Stomach (tissue), 8 donors: ENCODE measurements at regions not wholly inside any gene's neighbourhood (a gene's known extent, or its start where the extent isn't known, plus 50 kb on each side); places are given as distances from the start of the nearest gene placed in this dataset.

Experiments
- DNase-seq, 2 donors: peaks; one replicate each; pipeline versions ENCODE4 v3.0.0 to v3.0.0-alpha.2; 2013 to 2019
- H3K27ac ChIP-seq, 5 donors: fragments of 200-600 bp in 4 of 5; sonication (generic) in 4 of 5; one replicate each; pipeline ENCODE4 v1.5.1; 2013 to 2019; ENCODE audit warnings: mild to moderate bottlenecking in 1 of 5, moderate library complexity in 1 of 5
- H3K27me3 ChIP-seq, 3 donors: fragments of 200-600 bp; sonication (generic); one replicate each; pipeline ENCODE4 v1.5.1; 2017 to 2019; ENCODE audit warnings: mixed run types in 1 of 3
- H3K36me3 ChIP-seq, 4 donors: fragments of 200-600 bp; sonication (generic); 1 replicate in 3 of 4; 2 replicates in 1 of 4; pipeline ENCODE4 v1.5.1; 2016 to 2019
- H3K4me1 ChIP-seq, 4 donors: fragments of 200-600 bp; sonication (generic); one replicate each; pipeline ENCODE4 v1.5.1; 2016 to 2019
- H3K4me3 ChIP-seq, 4 donors: fragments of 200-600 bp; sonication (generic) in 3 of 4; one replicate each; pipeline ENCODE4 v1.5.1; 2016 to 2019; ENCODE audit warnings: mild to moderate bottlenecking in 1 of 4
- H3K9me3 ChIP-seq, 4 donors: fragments of 200-600 bp; sonication (generic); one replicate each; pipeline ENCODE4 v1.5.1; 2016 to 2019
- CTCF ChIP-seq, 7 experiments: fragments of 450-650 bp in 4 of 7; fragments of 200-600 bp in 3 of 7; sonication (generic) in 3 of 7; IDR thresholded peaks; one replicate each; pipeline ENCODE4 v1.5.1; 2016 to 2019; ENCODE audit warnings: antibody characterized with exemption in 7 of 7, control low read depth in 2 of 7, mild to moderate bottlenecking in 1 of 7
- EP300 ChIP-seq: sonication (generic); formaldehyde crosslinking; IDR thresholded peaks from one replicate; pipeline ENCODE4 v1.6.1; 2017; ENCODE audit warnings: antibody characterized with exemption
- POLR2A ChIP-seq, 4 donors: fragments of 450-650 bp; IDR thresholded peaks; one replicate each; pipeline ENCODE4 v1.6.1; 2016; ENCODE audit warnings: antibody characterized with exemption in 4 of 4, control low read depth in 2 of 4, mild to moderate bottlenecking in 1 of 4, moderate library complexity in 1 of 4
- POLR2AphosphoS5 ChIP-seq, 3 donors: sonication (generic); formaldehyde crosslinking; IDR thresholded peaks; one replicate each; pipeline ENCODE4 v1.6.1; 2016; ENCODE audit warnings: antibody characterized with exemption in 3 of 3
- WGBS, 5 donors: extraction: QIAGEN DNeasy Blood & Tissue Kit in 3 of 5; methylation state at CpG; one replicate each; pipeline versions ENCODE4 v1.1.5 to v1.1.7; 2013 to 2018; 5-methylcytosine and 5-hydroxymethylcytosine counted together
- intact Hi-C: fragments of 100-400 bp; cut with DNase I; formaldehyde crosslinking; loops from one replicate; pipeline ENCODE4 v1.15.1; 2023; ENCODE audit warnings: low total_unique reads
- donor health status: healthy with polysubstance abuse.
- donor health status: Bipolar disorder and iron deficiency.
- donor health status: healthy.

GRCh38 chr1:238419209-238419608 is 528.5 kb upstream of the ZP4 start:
- H3K27me3 ChIP-seq = no peaks in the 10 kb centered on the region
- 56 to 80% (median 60%) methylated on average over 3 of the region's 3 CpGs for WGBS, 5 donors
- TF ChIP-seq EP300 (no peak), POLR2AphosphoS5 (IDR thresholded peaks at IDR 0.05) (no peak), CTCF (IDR thresholded peaks at IDR 0.05) (no peak), POLR2A (IDR thresholded peaks at IDR 0.05) (no peak)
- no peaks in the 10 kb centered on the region for H3K36me3 ChIP-seq
- no peak overlapping the region for H3K27ac ChIP-seq
- H3K4me3 ChIP-seq = no peak overlapping the region
- H3K4me1 ChIP-seq = no peaks in the 10 kb centered on the region
- no peaks in the 10 kb centered on the region for H3K9me3 ChIP-seq
- no peak for DNase-seq
- intact Hi-C loops = no loop called here

DNA sequence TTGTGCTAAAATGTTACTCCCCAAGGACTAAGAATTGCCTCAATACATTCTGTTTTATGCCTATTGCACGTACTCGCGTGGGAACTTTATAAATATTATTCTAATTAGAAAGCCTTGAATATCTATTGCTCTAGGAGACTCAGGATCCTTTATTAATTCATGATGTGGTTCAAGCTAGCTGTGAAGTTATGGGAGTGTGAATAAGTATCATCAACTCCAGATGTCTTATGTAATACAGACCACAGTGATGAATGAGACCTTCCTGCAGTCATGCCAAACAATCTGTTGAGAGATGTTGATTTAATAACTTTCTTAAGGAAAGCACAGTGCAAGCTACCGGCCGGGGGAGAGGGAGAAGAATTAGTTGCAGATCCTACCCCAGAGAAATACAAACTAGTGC is 519.2 kb upstream of the ZP4 start:
- no peak overlapping the region for H3K4me3 ChIP-seq
- H3K27ac ChIP-seq = no peak overlapping the region
- no peaks in the 10 kb centered on the region for H3K27me3 ChIP-seq
- peak in 1 of 2 donors; percentile 53 for DNase-seq
- no peaks in the 10 kb centered on the region for H3K9me3 ChIP-seq
- no peaks in the 10 kb centered on the region for H3K36me3 ChIP-seq
- 57 to 76% (median 65%) methylated on average over 5 of the region's 5 CpGs for WGBS, 5 donors
- intact Hi-C loops = no loop called here
- H3K4me1 ChIP-seq = no peaks in the 10 kb centered on the region
- TF ChIP-seq EP300 (no peak), POLR2A (IDR thresholded peaks at IDR 0.05) (no peak)

DNA sequence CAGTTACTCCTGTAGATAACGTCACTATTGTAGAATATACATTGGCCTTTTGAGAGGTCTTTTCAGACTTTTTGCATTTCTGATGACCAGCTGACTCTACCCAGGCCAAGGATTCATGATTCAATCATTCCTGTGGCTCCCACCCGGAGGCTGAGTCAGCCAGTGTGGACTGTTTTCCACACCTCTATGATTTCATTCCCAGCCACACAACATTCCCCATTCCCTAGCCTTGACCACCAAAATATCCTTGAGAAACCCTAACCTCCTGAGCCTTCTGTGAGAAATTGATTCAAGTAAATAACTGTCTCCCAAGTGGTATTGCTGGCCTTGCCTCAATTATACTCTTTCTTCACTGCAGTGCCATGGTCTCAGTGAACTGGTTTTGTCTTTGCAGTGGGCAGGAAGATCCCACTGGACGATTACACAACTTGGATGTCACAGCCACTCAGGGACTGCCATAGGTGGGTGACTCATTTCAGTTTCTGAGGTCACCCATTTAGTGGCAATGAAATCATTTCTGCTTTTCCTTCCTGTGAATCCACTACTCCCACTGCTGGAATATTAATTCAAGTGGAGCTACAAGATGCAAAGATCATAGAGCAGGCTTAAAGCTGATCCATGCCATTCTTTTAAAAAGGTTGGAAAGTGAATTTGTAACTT is 518.6 kb upstream of the ZP4 start:
- Histone ChIP-seq H3K36me3 (no peaks in the 10 kb centered on the region), H3K27me3 (no peaks in the 10 kb centered on the region), H3K4me1 (no peaks in the 10 kb centered on the region), H3K27ac (no peak overlapping the region), H3K9me3 (no peaks in the 10 kb centered on the region), H3K4me3 (no peak overlapping the region)
- TF ChIP-seq POLR2A (IDR thresholded peaks at IDR 0.05) = no peak
- TF ChIP-seq EP300 = no peak
- TF ChIP-seq POLR2AphosphoS5 (IDR thresholded peaks at IDR 0.05) = no peak
- TF ChIP-seq CTCF (IDR thresholded peaks at IDR 0.05) = no peak
- no peak for DNase-seq
- 58 to 68% (median 63%) methylated on average over 3 of the region's 3 CpGs for WGBS, 5 donors
- intact Hi-C loops = no loop called here

DNA sequence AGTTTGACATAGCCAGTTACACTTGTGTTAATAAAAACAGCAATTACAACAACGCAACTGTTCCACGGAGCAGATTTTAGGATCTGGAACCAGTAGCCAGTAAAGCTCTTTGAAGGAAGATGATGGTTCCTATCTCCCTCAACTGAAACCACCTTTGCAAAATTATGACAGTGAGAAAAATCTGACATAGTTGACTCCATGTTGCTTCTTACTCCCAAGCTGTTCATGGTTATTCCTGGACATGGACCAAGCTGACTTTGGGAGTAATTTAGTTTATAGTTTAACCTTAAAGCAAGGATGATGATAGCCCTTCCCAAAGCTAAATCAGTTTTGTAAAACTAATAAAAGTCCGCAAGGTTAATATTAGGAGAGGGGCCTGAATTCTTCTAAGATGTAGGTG is 518.0 kb upstream of the ZP4 start:
- no peak for DNase-seq
- Histone ChIP-seq H3K27me3 (no peaks in the 10 kb centered on the region), H3K36me3 (no peaks in the 10 kb centered on the region), H3K4me3 (no peak overlapping the region), H3K9me3 (no peaks in the 10 kb centered on the region), H3K4me1 (no peaks in the 10 kb centered on the region), H3K27ac (no peak overlapping the region)
- 88 to 94% (median 89%) methylated on average over 3 of the region's 3 CpGs for WGBS, 5 donors
- intact Hi-C loops = no loop called here
- no peak for TF ChIP-seq POLR2A (IDR thresholded peaks at IDR 0.05)
- no peak for TF ChIP-seq EP300
- TF ChIP-seq CTCF (IDR thresholded peaks at IDR 0.05) = no peak
- no peak for TF ChIP-seq POLR2AphosphoS5 (IDR thresholded peaks at IDR 0.05)

DNA sequence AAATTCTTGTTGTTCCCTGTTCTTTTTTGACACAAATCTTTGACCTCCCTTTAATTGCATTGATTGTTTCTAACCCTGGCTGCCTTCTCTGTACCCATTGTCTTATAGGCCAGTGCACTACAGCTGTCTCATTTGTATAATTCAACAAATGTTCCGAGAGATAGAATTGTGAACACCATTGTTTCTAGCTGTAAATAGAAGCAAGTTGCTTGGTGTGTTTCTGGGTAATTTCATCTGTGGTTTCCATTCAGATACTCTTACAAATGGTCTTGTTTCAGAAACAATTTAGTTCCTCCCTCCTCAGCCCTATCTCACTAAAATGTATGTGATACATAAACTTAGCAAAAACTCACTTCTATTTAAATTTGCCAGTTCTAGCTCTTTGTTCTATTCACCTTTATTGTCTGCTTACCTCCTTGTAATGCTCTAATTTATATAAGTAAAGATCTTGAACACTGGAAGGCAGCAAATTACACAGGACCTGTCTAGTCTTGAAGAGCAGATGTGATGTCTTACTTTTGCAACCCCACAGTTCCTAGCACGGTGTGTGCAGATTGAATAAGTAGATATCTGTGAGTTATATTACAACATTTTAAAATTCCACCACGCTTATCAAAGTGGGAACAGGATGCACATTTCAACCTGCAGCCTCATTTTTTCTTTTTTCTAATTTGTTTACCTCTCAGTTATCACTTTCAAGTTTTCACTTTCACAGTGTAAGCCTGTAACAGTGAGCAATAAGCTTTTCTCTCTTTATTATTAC is 515.6 kb upstream of the ZP4 start:
- Histone ChIP-seq H3K9me3 (no peaks in the 10 kb centered on the region), H3K4me1 (no peaks in the 10 kb centered on the region), H3K27ac (no peak overlapping the region), H3K36me3 (no peaks in the 10 kb centered on the region), H3K27me3 (no peaks in the 10 kb centered on the region), H3K4me3 (no peak overlapping the region)
- intact Hi-C loops = no loop called here
- TF ChIP-seq POLR2AphosphoS5 (IDR thresholded peaks at IDR 0.05) (no peak), POLR2A (IDR thresholded peaks at IDR 0.05) (no peak), CTCF (IDR thresholded peaks at IDR 0.05) (no peak), EP300 (no peak)
- 52 to 65% (median 56%) methylated on average over 3 of the region's 3 CpGs for WGBS, 5 donors
- DNase-seq = no peak
